ENCODE measurements at regions not wholly inside any gene's neighbourhood (a gene's known extent, or its start where the extent isn't known, plus 50 kb on each side); places are given as distances from the start of the nearest gene placed in this dataset.

DNA sequence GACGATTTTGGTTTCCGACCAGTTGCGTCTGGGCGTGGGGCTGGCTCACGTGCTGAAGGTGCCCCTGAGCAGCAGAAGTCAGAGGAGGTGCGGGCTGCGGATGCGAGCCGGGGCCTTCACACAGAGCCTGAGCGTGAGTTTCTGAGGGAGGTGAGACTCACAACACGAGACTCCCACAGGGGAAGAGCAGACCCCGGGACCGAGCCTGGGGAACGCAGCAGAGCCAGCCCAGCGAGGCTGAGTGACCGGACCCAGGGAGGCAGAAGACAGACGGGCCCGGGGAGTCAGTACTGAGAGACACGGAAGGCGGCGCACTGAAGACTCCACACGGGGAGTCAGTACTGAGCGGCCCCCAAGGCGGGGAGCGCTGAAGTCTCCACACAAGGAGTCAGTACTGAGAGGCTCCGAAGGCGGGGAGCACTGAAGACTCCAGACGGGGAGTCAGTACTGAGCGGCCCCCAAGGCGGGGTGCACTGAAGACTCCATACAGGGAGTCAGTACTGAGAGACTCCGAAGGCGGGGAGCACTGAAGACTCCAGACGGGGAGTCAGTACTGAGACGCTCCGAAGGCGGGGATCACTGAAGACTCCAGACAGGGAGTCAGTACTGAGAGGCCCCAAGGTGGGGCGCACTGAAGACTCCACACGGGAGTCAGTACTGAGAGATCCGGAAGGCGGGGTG is 77.8 kb downstream of the DLL1 start:
- H3K4me3 Mint-ChIP-seq, result no peak overlapping the region
- no peak overlapping the region for H3K27ac Mint-ChIP-seq
- DNase-seq (ENCODE audit: low spot score) (no peak), ATAC-seq (no peak)
- no peak for TF ChIP-seq EZH2 (IDR thresholded peaks at IDR 0.05; ENCODE audit: low read depth, unreplicated experiment)
- TF ChIP-seq POLR2AphosphoS5 (IDR thresholded peaks at IDR 0.05; ENCODE audit: low read depth), result no peak
- no peak for TF ChIP-seq STAT1 (IDR thresholded peaks at IDR 0.05; ENCODE audit: unreplicated experiment)
- no peak for TF ChIP-seq NANOG (IDR thresholded peaks at IDR 0.05; ENCODE audit: borderline replicate concordance)
- TF ChIP-seq, protein P1, sequence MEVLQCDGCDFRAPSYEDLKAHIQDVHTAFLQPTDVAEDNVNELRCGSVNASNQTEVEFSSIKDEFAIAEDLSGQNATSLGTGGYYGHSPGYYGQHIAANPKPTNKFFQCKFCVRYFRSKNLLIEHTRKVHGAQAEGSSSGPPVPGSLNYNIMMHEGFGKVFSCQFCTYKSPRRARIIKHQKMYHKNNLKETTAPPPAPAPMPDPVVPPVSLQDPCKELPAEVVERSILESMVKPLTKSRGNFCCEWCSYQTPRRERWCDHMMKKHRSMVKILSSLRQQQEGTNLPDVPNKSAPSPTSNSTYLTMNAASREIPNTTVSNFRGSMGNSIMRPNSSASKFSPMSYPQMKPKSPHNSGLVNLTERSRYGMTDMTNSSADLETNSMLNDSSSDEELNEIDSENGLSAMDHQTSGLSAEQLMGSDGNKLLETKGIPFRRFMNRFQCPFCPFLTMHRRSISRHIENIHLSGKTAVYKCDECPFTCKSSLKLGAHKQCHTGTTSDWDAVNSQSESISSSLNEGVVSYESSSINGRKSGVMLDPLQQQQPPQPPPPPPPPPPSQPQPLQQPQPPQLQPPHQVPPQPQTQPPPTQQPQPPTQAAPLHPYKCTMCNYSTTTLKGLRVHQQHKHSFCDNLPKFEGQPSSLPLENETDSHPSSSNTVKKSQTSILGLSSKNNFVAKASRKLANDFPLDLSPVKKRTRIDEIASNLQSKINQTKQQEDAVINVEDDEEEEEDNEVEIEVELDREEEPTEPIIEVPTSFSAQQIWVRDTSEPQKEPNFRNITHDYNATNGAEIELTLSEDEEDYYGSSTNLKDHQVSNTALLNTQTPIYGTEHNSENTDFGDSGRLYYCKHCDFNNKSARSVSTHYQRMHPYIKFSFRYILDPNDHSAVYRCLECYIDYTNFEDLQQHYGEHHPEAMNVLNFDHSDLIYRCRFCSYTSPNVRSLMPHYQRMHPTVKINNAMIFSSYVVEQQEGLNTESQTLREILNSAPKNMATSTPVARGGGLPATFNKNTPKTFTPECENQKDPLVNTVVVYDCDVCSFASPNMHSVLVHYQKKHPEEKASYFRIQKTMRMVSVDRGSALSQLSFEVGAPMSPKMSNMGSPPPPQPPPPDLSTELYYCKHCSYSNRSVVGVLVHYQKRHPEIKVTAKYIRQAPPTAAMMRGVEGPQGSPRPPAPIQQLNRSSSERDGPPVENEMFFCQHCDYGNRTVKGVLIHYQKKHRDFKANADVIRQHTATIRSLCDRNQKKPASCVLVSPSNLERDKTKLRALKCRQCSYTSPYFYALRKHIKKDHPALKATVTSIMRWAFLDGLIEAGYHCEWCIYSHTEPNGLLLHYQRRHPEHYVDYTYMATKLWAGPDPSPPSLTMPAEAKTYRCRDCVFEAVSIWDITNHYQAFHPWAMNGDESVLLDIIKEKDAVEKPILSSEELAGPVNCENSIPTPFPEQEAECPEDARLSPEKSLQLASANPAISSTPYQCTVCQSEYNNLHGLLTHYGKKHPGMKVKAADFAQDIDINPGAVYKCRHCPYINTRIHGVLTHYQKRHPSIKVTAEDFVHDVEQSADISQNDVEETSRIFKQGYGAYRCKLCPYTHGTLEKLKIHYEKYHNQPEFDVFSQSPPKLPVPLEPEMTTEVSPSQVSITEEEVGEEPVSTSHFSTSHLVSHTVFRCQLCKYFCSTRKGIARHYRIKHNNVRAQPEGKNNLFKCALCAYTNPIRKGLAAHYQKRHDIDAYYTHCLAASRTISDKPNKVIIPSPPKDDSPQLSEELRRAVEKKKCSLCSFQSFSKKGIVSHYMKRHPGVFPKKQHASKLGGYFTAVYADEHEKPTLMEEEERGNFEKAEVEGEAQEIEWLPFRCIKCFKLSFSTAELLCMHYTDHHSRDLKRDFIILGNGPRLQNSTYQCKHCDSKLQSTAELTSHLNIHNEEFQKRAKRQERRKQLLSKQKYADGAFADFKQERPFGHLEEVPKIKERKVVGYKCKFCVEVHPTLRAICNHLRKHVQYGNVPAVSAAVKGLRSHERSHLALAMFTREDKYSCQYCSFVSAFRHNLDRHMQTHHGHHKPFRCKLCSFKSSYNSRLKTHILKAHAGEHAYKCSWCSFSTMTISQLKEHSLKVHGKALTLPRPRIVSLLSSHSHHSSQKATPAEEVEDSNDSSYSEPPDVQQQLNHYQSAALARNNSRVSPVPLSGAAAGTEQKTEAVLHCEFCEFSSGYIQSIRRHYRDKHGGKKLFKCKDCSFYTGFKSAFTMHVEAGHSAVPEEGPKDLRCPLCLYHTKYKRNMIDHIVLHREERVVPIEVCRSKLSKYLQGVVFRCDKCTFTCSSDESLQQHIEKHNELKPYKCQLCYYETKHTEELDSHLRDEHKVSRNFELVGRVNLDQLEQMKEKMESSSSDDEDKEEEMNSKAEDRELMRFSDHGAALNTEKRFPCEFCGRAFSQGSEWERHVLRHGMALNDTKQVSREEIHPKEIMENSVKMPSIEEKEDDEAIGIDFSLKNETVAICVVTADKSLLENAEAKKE (CRISPR knock-in tag; IDR thresholded peaks at IDR 0.05), result no peak
- TF ChIP-seq, protein P2, sequence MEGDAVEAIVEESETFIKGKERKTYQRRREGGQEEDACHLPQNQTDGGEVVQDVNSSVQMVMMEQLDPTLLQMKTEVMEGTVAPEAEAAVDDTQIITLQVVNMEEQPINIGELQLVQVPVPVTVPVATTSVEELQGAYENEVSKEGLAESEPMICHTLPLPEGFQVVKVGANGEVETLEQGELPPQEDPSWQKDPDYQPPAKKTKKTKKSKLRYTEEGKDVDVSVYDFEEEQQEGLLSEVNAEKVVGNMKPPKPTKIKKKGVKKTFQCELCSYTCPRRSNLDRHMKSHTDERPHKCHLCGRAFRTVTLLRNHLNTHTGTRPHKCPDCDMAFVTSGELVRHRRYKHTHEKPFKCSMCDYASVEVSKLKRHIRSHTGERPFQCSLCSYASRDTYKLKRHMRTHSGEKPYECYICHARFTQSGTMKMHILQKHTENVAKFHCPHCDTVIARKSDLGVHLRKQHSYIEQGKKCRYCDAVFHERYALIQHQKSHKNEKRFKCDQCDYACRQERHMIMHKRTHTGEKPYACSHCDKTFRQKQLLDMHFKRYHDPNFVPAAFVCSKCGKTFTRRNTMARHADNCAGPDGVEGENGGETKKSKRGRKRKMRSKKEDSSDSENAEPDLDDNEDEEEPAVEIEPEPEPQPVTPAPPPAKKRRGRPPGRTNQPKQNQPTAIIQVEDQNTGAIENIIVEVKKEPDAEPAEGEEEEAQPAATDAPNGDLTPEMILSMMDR (conservative IDR thresholded peaks at IDR 0.05; ENCODE audit: low read depth in 2 of 2), result no peak
- no peak for TF ChIP-seq ZNF114 (CRISPR knock-in tag; IDR thresholded peaks at IDR 0.05)
- Histone ChIP-seq H3F3A (replicated peaks; ENCODE audit: low read depth) (no peaks in the 10 kb centered on the region), H3K36me3 (ENCODE audit: insufficient read depth) (no peaks in the 10 kb centered on the region), H3K4me2 (no peak overlapping the region), H3K79me2 (replicated peaks; ENCODE audit: insufficient read depth) (no peaks in the 10 kb centered on the region), H4K20me1 (replicated peaks; ENCODE audit: insufficient read depth) (no peaks in the 10 kb centered on the region), H3K4me1 (ENCODE audit: insufficient read depth) (no peaks in the 10 kb centered on the region), H2AFZ (no peak overlapping the region), H3K27me3 (ENCODE audit: insufficient read depth) (no peaks in the 10 kb centered on the region), H3K4me3 (no peak overlapping the region), H3K9me2 (ENCODE audit: insufficient read depth) (no peaks in the 10 kb centered on the region), H3K27ac (ENCODE audit: low read depth) (no peak overlapping the region)
- peaks cover 18% of the 10 kb centered on the region for H3K9me3 Mint-ChIP-seq
- peaks cover 13% of the 10 kb centered on the region for H3K27me3 Mint-ChIP-seq (ENCODE audit: insufficient read depth, low read depth, poor library complexity)
- H3K36me3 Mint-ChIP-seq (ENCODE audit: low read depth), result peaks cover 15% of the 10 kb centered on the region
- H3K4me1 Mint-ChIP-seq, result no peaks in the 10 kb centered on the region

Measured in GM23338 (cell line).